AG10803 (cell line): ENCODE measurements at regions not wholly inside any gene's neighbourhood (a gene's known extent, or its start where the extent isn't known, plus 50 kb on each side); places are given as distances from the start of the nearest gene placed in this dataset.
"Not testable (repeated sequence)": the region's sequence is repeated elsewhere in the genome, so short reads cannot be mapped to it uniquely, and the experiment has no call there.

Experiments used
- DNase-seq: peaks from one replicate; pipeline ENCODE4 v3.0.0; 2010; ENCODE audit warnings: low read depth
- H3K4me3 ChIP-seq: 2 replicates; pipeline ENCODE4 v1.5.1; 2011; ENCODE audit warnings: mild to moderate bottlenecking, low read length, control low read depth
- CTCF ChIP-seq: conservative IDR thresholded peaks from 2 replicates; pipeline ENCODE4 v1.5.1; 2011; ENCODE audit warnings: mild to moderate bottlenecking, low read length, control low read depth, inconsistent platforms

- no peak for TF ChIP-seq CTCF
- DNase-seq: no peak
- no peak overlapping the region for H3K4me3 ChIP-seq
These were observed 75.6 kb upstream of the ANKRD28 start for GRCh38 chr3:15873415-15873814.

- H3K4me3 ChIP-seq: no peak overlapping the region
- no peak for TF ChIP-seq CTCF
- peak; percentile 52 for DNase-seq
These were observed 77.4 kb upstream of the ANKRD28 start for GRCh38 chr3:15875016-15875689.

GRCh38 chr3:15876669-15877068 lies 78.9 kb upstream of the ANKRD28 start:
- no peak overlapping the region for H3K4me3 ChIP-seq
- no peak for TF ChIP-seq CTCF
- DNase-seq: no peak

- no peak for TF ChIP-seq CTCF
- H3K4me3 ChIP-seq: no peak overlapping the region
- no peak for DNase-seq
These were observed 80.0 kb upstream of the ANKRD28 start for GRCh38 chr3:15877813-15878212.

- DNase-seq, H3K4me3 ChIP-seq: not testable (repeated sequence)
These were observed 82.0 kb upstream of the ANKRD28 start for GRCh38 chr3:15879787-15880186.

GRCh38 chr3:15882577-15882976 lies 84.8 kb upstream of the ANKRD28 start:
- no peak for TF ChIP-seq CTCF
- H3K4me3 ChIP-seq: no peak overlapping the region

GRCh38 chr3:15884132-15884531 lies 86.4 kb upstream of the ANKRD28 start:
- DNase-seq: no peak
- H3K4me3 ChIP-seq: no peak overlapping the region
- no peak for TF ChIP-seq CTCF

More at GRCh38 chr3:15882577-15882976, 84.8 kb upstream of the ANKRD28 start:
- DNase-seq: no peak

- no peak for DNase-seq
- TF ChIP-seq CTCF: no peak
These were observed 88.7 kb upstream of the ANKRD28 start for GRCh38 chr3:15886521-15886920.

More at GRCh38 chr3:15886521-15886920, 88.7 kb upstream of the ANKRD28 start:
- no peak overlapping the region for H3K4me3 ChIP-seq
